ENCODE measurements at regions not wholly inside any gene's neighbourhood (a gene's known extent, or its start where the extent isn't known, plus 50 kb on each side); places are given as distances from the start of the nearest gene placed in this dataset.

DNA sequence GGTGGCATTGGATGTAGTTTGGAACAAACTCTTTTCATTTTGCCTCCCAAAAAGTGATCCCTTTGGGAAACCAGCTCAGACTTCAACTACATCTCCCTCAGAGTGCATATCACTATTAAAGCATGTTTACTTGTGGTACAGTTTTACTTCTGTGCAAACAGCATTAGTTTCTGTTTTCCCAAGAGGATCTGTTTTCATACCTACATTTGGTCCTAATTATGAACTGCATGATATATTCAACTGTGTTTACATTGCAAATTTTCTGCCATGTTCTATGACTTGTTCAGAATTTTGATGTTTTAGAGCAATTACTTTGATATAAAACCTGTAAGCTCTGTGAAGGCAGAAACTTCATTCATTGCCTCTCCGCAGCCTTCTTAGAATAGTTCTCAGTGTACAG, 681.5 kb upstream of the ACO1 start:
- H3K4me2 ChIP-seq (ENCODE audit: low read depth, low read length): no peak overlapping the region
- WGBS (ENCODE audit: low lambda C conversion rate): 0% methylated on average over 1 of the region's 1 CpG
- ChIA-PET POLR2A (no interaction called here), CTCF (ENCODE audit: low intra/inter-chr PET ratio, low total read pairs) (no interaction called here)
- in situ Hi-C loops (cut with HindIII; ENCODE audit: extremely low pct_ligation_motif_present, low pct_unique_long_range_greater_than_20kb): no loop called here
- no TSS peak for BruUV-seq (replicated peaks)
- FAIRE-seq (no peak), DNase-seq (ENCODE audit: low spot score) (no peak), ATAC-seq (no peak)
- H3K4me1 ChIP-seq (ENCODE audit: insufficient read depth, low read length): no peaks in the 10 kb centered on the region
- no peaks in the 10 kb centered on the region for H4K20me1 ChIP-seq (ENCODE audit: insufficient read depth, low read length)
- no peak overlapping the region for H2AFZ ChIP-seq (ENCODE audit: low read length)
- intact Hi-C loops (cut with micrococcal nuclease; ENCODE audit: unreplicated experiment): no loop called here
- no peaks in the 10 kb centered on the region for H3K9me3 ChIP-seq (ENCODE audit: low read length)
- no peak overlapping the region for H3K27ac ChIP-seq (ENCODE audit: extremely low read length, insufficient read depth, low read length)
- H3K27me3 ChIP-seq (ENCODE audit: control insufficient read depth in 1 of 2, insufficient read depth in 2 of 2, low read length in 2 of 2): no peaks in the 10 kb centered on the region
- H3K9ac ChIP-seq (ENCODE audit: insufficient read depth, low read depth, low read length): no peak overlapping the region
- H3K79me2 ChIP-seq (ENCODE audit: insufficient read depth, low read length): no peaks in the 10 kb centered on the region
- TF ChIP-seq, protein P1, sequence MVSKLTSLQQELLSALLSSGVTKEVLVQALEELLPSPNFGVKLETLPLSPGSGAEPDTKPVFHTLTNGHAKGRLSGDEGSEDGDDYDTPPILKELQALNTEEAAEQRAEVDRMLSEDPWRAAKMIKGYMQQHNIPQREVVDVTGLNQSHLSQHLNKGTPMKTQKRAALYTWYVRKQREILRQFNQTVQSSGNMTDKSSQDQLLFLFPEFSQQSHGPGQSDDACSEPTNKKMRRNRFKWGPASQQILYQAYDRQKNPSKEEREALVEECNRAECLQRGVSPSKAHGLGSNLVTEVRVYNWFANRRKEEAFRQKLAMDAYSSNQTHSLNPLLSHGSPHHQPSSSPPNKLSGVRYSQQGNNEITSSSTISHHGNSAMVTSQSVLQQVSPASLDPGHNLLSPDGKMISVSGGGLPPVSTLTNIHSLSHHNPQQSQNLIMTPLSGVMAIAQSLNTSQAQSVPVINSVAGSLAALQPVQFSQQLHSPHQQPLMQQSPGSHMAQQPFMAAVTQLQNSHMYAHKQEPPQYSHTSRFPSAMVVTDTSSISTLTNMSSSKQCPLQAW (CRISPR knock-in tag; IDR thresholded peaks at IDR 0.05): no peak
- TF ChIP-seq ZNF776 (CRISPR knock-in tag; IDR thresholded peaks at IDR 0.05) (no peak), ZFYVE20 (CRISPR knock-in tag; IDR thresholded peaks at IDR 0.05; ENCODE audit: borderline replicate concordance, low read depth) (no peak), MEIS1 (CRISPR knock-in tag; IDR thresholded peaks at IDR 0.05; ENCODE audit: borderline replicate concordance) (no peak), SALL2 (CRISPR knock-in tag; IDR thresholded peaks at IDR 0.05) (no peak)
- H3K36me3 ChIP-seq (replicated peaks in 1 of 2; ENCODE audit: control insufficient read depth in 1 of 2, insufficient read depth in 2 of 2, low read length in 2 of 2): no peaks in the 10 kb centered on the region
- no peak overlapping the region for H3K4me3 ChIP-seq (replicated peaks in 1 of 3; ENCODE audit: insufficient read depth in 1 of 3, low read depth in 2 of 3, low read length in 3 of 3)

DNA sequence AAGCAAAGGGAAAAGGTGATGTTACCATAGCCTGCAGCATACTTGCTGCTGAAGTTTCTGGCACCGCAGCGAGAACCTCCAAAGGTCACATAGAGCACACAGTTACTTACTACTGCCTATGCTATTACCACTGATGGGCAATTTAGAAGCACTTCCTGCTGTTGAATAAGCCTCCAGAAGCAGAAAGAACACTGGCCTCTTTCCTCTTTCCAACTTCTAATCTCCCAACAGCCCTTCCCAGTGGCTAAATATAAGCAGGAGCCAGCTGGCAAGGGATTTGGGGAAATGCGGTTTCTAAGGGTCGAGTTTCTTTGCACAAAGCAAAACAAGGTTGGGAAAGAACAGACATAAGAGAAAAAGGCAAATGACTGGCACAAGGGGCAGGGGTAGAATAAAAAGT, 669.2 kb upstream of the ACO1 start:
- Histone ChIP-seq H3K36me3 (replicated peaks in 1 of 2; ENCODE audit: control insufficient read depth in 1 of 2, insufficient read depth in 2 of 2, low read length in 2 of 2) (no peaks in the 10 kb centered on the region), H3K27ac (ENCODE audit: extremely low read length, insufficient read depth, low read length) (no peak overlapping the region), H3K27me3 (ENCODE audit: control insufficient read depth in 1 of 2, insufficient read depth in 2 of 2, low read length in 2 of 2) (no peaks in the 10 kb centered on the region), H3K4me2 (ENCODE audit: low read depth, low read length) (no peak overlapping the region), H3K9me3 (ENCODE audit: low read length) (no peaks in the 10 kb centered on the region), H3K79me2 (ENCODE audit: insufficient read depth, low read length) (no peaks in the 10 kb centered on the region), H2AFZ (ENCODE audit: low read length) (no peak overlapping the region), H3K4me3 (replicated peaks in 1 of 3; ENCODE audit: insufficient read depth in 1 of 3, low read depth in 2 of 3, low read length in 3 of 3) (no peak overlapping the region), H3K4me1 (ENCODE audit: insufficient read depth, low read length) (no peaks in the 10 kb centered on the region), H3K9ac (ENCODE audit: insufficient read depth, low read depth, low read length) (no peak overlapping the region), H4K20me1 (ENCODE audit: insufficient read depth, low read length) (no peaks in the 10 kb centered on the region)
- ChIA-PET CTCF (ENCODE audit: low intra/inter-chr PET ratio, low total read pairs) (no interaction called here), POLR2A (no interaction called here)
- FAIRE-seq: no peak
- DNase-seq (ENCODE audit: low spot score): no peak
- intact Hi-C loops (cut with micrococcal nuclease; ENCODE audit: unreplicated experiment): no loop called here
- no TSS peak for BruUV-seq (replicated peaks)
- no peak for ATAC-seq
- 17% methylated on average over 4 of the region's 4 CpGs for WGBS (ENCODE audit: low lambda C conversion rate)
- in situ Hi-C loops (cut with HindIII; ENCODE audit: extremely low pct_ligation_motif_present, low pct_unique_long_range_greater_than_20kb): no loop called here
- no peak for TF ChIP-seq HDAC6 (IDR thresholded peaks at IDR 0.05; ENCODE audit: low read depth, low read length)
- TF ChIP-seq, protein P2, sequence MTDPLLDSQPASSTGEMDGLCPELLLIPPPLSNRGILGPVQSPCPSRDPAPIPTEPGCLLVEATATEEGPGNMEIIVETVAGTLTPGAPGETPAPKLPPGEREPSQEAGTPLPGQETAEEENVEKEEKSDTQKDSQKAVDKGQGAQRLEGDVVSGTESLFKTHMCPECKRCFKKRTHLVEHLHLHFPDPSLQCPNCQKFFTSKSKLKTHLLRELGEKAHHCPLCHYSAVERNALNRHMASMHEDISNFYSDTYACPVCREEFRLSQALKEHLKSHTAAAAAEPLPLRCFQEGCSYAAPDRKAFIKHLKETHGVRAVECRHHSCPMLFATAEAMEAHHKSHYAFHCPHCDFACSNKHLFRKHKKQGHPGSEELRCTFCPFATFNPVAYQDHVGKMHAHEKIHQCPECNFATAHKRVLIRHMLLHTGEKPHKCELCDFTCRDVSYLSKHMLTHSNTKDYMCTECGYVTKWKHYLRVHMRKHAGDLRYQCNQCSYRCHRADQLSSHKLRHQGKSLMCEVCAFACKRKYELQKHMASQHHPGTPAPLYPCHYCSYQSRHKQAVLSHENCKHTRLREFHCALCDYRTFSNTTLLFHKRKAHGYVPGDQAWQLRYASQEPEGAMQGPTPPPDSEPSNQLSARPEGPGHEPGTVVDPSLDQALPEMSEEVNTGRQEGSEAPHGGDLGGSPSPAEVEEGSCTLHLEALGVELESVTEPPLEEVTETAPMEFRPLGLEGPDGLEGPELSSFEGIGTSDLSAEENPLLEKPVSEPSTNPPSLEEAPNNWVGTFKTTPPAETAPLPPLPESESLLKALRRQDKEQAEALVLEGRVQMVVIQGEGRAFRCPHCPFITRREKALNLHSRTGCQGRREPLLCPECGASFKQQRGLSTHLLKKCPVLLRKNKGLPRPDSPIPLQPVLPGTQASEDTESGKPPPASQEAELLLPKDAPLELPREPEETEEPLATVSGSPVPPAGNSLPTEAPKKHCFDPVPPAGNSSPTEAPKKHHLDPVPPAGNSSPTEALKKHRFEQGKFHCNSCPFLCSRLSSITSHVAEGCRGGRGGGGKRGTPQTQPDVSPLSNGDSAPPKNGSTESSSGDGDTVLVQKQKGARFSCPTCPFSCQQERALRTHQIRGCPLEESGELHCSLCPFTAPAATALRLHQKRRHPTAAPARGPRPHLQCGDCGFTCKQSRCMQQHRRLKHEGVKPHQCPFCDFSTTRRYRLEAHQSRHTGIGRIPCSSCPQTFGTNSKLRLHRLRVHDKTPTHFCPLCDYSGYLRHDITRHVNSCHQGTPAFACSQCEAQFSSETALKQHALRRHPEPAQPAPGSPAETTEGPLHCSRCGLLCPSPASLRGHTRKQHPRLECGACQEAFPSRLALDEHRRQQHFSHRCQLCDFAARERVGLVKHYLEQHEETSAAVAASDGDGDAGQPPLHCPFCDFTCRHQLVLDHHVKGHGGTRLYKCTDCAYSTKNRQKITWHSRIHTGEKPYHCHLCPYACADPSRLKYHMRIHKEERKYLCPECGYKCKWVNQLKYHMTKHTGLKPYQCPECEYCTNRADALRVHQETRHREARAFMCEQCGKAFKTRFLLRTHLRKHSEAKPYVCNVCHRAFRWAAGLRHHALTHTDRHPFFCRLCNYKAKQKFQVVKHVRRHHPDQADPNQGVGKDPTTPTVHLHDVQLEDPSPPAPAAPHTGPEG (CRISPR knock-in tag; IDR thresholded peaks at IDR 0.05): no peak
- TF ChIP-seq ADNP (CRISPR knock-in tag; IDR thresholded peaks at IDR 0.05): no peak
- TF ChIP-seq ZNF160 (CRISPR knock-in tag; IDR thresholded peaks at IDR 0.05): no peak
- no peak for TF ChIP-seq ARID2 (CRISPR knock-in tag; IDR thresholded peaks at IDR 0.05; ENCODE audit: borderline replicate concordance)
- TF ChIP-seq KDM2A (CRISPR knock-in tag; IDR thresholded peaks at IDR 0.05; ENCODE audit: borderline replicate concordance, low read depth): no peak
- no peak for TF ChIP-seq HIVEP1 (CRISPR knock-in tag; IDR thresholded peaks at IDR 0.05)
- no peak for TF ChIP-seq RARA (CRISPR knock-in tag; IDR thresholded peaks at IDR 0.05)
